Fibroblast of mammary gland (primary cell): ENCODE measurements at regions not wholly inside any gene's neighbourhood (a gene's known extent, or its start where the extent isn't known, plus 50 kb on each side); places are given as distances from the start of the nearest gene placed in this dataset.

Experiments used
- DNase-seq: peaks from one replicate; pipeline ENCODE4 v3.0.0-alpha.2; 2010; ENCODE audit warnings: low read depth
- H3K4me3 ChIP-seq: 2 replicates; pipeline ENCODE4 v1.5.1; 2011; ENCODE audit warnings: low read depth, mild to moderate bottlenecking, low read length, moderate library complexity; ENCODE audit not compliant: control insufficient read depth
- TF ChIP-seq, protein P1 (sequence below): conservative IDR thresholded peaks from 2 replicates; pipeline ENCODE4 v1.5.1; 2011; ENCODE audit warnings: low read depth, low read length, inconsistent platforms; ENCODE audit not compliant: control insufficient read depth, insufficient read depth

- TF ChIP-seq, protein P1, sequence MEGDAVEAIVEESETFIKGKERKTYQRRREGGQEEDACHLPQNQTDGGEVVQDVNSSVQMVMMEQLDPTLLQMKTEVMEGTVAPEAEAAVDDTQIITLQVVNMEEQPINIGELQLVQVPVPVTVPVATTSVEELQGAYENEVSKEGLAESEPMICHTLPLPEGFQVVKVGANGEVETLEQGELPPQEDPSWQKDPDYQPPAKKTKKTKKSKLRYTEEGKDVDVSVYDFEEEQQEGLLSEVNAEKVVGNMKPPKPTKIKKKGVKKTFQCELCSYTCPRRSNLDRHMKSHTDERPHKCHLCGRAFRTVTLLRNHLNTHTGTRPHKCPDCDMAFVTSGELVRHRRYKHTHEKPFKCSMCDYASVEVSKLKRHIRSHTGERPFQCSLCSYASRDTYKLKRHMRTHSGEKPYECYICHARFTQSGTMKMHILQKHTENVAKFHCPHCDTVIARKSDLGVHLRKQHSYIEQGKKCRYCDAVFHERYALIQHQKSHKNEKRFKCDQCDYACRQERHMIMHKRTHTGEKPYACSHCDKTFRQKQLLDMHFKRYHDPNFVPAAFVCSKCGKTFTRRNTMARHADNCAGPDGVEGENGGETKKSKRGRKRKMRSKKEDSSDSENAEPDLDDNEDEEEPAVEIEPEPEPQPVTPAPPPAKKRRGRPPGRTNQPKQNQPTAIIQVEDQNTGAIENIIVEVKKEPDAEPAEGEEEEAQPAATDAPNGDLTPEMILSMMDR, result no peak
- DNase-seq, result no peak
- H3K4me3 ChIP-seq, result no peak overlapping the region
These were observed 129.2 kb upstream of the PROX1 start for GRCh38 chr1:213858581-213858980.

- no peak overlapping the region for H3K4me3 ChIP-seq
- TF ChIP-seq, protein P1, result no peak
- no peak for DNase-seq
These were observed 125.9 kb upstream of the PROX1 start for GRCh38 chr1:213861841-213862240.

- TF ChIP-seq, protein P1, result no peak
- no peak for DNase-seq
- no peak overlapping the region for H3K4me3 ChIP-seq
These were observed 123.7 kb upstream of the PROX1 start for GRCh38 chr1:213864091-213864490.

DNA sequence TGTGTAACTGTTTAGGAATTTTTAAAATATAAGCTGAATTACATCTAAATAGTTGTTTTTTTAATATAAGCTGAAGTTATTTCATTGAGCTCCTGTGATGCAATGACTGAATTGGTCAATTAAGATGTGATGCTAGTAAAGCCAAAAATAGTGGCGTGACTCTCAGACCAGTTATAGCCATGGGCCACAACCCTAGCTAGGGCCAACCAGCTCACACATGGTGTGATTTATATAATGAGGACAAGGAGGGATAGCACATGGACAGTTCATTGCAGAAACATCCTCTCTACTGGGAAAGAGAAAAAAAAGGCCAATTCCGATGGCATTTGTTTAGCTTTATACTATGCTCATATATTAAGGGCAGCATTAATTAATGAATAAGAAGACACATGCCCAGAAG, 119.3 kb upstream of the PROX1 start:
- TF ChIP-seq, protein P1, result no peak
- no peak for DNase-seq

GRCh38 chr1:213871179-213871578, 116.6 kb upstream of the PROX1 start:
- TF ChIP-seq, protein P1, result no peak
- H3K4me3 ChIP-seq, result no peak overlapping the region
- DNase-seq, result no peak

More for the DNA sequence above, 119.3 kb upstream of the PROX1 start:
- no peak overlapping the region for H3K4me3 ChIP-seq

GRCh38 chr1:213874789-213875188, 113.0 kb upstream of the PROX1 start:
- TF ChIP-seq, protein P1, result no peak
- DNase-seq, result no peak
- H3K4me3 ChIP-seq, result no peak overlapping the region

DNA sequence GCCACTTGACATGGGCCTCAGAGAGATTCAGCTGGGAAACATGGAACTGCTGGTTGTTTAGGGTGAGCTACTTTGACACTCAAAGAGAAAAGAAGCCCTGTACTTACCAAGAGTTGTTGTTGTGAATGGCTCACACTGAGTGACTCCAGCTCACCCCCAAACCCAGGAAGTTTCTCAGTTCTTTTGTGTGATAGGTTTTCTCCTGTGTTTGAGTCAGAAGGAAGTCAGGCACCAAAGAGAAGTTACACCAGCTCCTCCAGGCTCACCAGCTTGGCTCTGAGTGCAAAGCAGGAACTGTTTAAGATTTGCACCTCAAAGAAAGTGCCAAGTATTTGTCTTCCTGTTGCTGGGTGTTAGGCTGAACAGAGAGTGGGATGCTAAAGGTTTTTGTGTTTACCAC, 111.2 kb upstream of the PROX1 start:
- H3K4me3 ChIP-seq, result no peak overlapping the region
- DNase-seq, result no peak
- TF ChIP-seq, protein P1, result no peak
